Right lung (tissue), 2 donors: ENCODE measurements at regions not wholly inside any gene's neighbourhood (a gene's known extent, or its start where the extent isn't known, plus 50 kb on each side); places are given as distances from the start of the nearest gene placed in this dataset.
"Not testable (repeated sequence)": the region's sequence is repeated elsewhere in the genome, so short reads cannot be mapped to it uniquely, and the experiment has no call there.

Experiments used
- DNase-seq, 2 donors: peaks; one replicate each; pipeline ENCODE4 v3.0.0-alpha.2; 2013

- DNase-seq = not testable (repeated sequence)
These were observed 203.8 kb upstream of the ZNF519 start for GRCh38 chr18:14336017-14336416.

DNA sequence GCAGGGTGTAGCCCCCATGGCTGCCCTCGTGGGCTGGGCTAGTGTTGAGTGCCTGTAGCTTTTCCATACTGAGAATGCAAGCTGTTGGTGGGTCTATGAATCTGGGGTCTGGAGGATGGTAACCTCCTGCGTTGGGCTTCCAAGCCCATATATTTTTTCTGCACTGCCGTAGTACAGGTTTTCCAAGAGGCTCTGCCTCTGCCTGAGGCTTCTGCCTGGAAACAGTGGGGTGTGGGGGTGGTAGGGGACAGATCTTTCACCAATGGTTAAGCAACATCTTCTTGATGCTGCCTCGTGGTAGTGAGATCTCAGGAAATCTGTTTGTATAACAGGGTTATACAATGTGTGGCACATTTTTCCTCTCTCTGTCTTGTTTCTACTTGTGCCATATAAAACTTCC lies 189.0 kb upstream of the ZNF519 start:
- DNase-seq = not testable (repeated sequence)

DNA sequence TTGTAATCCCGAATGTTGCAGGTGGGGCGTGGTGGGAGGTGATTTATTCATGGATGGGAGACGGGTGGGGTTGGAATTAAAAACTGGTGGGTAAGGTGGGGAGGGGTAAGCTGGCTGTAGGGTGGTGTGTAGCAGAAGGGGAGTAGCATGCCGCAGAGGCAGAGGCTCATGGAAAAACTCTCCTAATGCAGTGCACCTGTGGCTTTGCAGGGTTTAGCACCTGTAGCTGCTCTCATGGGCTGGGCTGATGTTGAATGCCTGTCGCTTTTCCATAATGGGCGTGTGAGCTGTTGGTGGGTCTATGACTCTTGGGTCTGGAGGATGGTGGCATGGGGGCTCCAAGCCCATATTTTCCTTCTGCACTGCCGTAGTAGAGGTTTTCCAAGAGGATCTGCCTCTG lies 169.0 kb upstream of the ZNF519 start:
- not testable (repeated sequence) for DNase-seq

DNA sequence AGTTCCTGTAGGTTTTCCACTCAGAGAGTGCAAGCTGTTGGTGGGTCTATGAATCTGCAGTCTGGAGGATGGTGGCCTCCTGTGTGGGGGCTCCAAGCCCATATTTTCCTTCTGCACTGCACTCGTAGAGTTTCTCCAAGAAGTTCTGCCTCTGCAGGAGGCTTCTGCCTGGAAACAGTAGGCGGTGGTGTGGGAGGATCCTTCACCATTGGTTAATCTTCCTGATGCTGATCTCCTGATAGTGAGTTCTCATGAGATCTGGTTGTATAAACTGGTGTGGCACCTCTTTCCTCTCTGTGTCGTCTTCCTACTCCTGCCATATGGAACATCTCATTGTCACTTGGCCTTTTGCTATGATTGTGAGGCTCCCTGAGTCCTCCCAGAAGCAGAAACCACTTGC lies 162.8 kb upstream of the ZNF519 start:
- not testable (repeated sequence) for DNase-seq

GRCh38 chr18:14285053-14285452 lies 152.8 kb upstream of the ZNF519 start:
- DNase-seq = no peak

GRCh38 chr18:14275391-14275790 lies 143.2 kb upstream of the ZNF519 start:
- not testable (repeated sequence) for DNase-seq

- not testable (repeated sequence) for DNase-seq
These were observed 133.6 kb upstream of the ZNF519 start for GRCh38 chr18:14265637-14266410.

DNA sequence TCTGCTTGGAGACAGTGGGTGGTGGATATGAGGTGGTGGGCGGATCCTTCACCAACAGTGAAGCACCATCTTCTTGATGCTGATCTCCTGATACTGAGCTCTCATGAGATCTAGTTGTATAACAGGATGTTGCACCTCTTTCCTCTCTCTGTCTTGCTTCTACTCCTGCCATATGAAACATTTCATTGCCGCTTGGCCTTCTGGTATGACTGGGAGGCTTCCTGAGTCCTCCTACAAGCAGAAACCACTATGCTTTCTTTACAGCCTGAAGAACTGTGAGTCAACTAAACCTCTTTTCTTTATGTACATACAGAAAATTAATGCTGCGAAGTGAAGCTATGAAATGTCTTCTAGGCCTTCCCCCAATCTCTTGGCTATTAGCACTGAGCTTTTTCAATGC lies 130.6 kb upstream of the ZNF519 start:
- DNase-seq = not testable (repeated sequence)

DNA sequence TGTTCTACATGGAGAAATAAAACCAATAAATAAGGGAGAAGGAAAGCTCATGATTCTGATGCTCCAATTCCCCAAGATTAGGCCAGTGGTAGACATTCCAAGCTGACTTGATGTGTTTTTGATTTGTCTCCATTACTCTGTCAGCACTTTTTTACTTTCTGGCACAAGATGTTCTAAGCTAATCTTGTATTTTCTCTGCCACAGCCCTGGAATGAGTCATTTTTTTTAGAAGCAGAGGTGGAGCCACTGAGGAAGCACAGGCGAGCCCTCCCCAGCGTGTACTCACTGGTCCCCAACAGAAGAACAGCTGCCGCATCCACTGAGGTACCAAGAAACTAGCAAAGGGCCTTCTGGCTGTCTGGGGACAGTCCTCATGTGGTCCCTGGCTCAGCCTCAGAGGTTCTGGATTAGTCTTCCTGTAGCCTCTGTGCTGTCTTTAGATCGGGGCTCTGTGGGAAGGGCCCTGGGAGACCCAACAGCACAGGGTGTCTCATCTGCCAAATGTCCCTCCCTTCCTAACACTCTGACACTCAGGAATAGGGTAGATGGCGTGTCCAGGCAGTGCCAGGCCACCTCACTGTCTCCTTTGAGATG lies 117.9 kb upstream of the ZNF519 start:
- DNase-seq = not testable (repeated sequence)

GRCh38 chr18:14239224-14239623 lies 107.0 kb upstream of the ZNF519 start:
- DNase-seq = not testable (repeated sequence)

DNA sequence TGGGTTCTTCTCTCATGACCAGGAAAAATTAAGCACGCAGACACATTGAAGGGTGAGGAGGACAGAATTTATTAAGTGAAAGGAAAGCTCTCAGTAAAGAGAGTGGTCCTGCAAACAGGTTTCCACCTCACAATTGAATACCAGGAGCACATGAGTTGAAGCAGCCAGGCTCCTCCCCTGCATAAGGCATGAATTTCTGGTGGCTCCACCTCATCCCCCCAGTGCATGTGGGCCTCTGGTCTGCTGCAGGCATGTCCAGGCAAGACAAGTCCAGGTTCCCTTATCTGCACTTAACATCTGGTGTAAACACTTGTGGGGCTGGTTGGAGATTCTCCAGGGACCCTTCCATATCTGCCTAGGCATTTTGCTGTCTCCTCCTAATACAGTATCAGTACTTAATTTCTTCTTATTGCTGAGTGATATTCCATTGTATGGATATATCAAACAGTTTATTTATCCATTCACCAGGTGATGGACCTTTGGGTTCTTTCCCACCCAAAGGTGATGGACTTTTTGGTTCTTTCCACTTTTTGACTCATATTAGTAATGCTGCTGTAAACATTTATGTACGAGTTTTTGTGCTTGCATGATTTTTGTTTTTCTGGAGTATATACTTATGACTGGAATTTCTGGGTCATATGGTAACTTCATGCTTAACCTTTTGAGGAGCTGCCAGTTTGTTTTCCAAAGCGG lies 104.3 kb upstream of the ZNF519 start:
- not testable (repeated sequence) for DNase-seq

GRCh38 chr18:14225286-14225679 lies 93.0 kb upstream of the ZNF519 start:
- not testable (repeated sequence) for DNase-seq

DNA sequence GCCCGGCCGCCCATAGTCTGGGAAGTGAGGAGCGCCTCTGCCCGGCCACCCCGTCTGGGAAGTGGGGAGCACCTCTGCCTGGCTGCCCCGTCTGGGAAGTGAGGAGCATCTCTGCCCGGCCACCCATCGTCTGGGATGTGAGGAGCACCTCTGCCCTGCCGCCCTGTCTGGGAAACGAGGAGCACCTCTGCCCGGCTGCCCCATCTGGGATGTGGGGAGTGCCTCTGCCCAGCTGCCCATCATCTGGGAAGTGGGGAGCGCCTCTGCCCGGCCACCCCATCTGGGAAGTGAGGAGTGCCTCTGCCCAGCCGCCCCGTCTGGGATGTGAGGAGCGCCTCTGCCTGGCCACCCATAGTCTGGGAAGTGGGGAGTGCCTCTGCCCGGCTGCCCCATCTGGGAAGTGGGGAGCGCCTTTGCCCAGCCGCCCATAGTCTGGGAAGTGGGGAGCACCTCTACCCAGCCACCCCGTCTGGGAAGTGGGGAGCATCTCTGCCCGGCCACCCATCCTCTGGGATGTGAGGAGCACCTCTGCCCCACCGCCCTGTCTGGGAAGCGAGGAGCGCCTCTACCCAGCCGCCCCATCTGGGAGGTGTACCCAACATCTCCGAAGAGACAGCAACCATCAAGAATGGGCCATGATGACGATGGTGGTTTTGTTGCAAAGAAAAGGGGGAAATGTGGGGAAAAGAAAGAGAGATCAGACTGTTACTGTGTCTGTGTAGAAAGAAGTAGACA lies 92.5 kb upstream of the ZNF519 start:
- not testable (repeated sequence) for DNase-seq

DNA sequence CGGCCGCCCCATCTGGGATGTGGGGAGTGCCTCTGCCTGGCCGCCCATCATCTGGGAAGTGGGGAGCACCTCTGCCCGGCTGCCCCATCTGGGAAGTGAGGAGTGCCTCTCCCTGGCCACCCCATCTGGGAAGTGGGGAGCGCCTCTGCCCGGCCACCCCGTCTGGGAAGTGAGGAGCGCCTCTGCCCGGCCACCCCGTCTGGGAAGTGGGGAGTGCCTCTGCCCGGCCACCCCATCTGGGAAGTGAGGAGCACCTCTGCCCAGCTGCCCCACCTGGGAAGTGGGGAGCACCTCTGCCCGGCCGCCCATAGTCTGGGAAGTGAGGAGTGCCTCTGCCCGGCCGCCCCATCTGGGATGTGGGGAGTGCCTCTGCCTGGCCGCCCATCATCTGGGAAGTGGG lies 91.7 kb upstream of the ZNF519 start:
- DNase-seq = not testable (repeated sequence)

GRCh38 chr18:14223231-14223822 lies 91.1 kb upstream of the ZNF519 start:
- DNase-seq = not testable (repeated sequence)

DNA sequence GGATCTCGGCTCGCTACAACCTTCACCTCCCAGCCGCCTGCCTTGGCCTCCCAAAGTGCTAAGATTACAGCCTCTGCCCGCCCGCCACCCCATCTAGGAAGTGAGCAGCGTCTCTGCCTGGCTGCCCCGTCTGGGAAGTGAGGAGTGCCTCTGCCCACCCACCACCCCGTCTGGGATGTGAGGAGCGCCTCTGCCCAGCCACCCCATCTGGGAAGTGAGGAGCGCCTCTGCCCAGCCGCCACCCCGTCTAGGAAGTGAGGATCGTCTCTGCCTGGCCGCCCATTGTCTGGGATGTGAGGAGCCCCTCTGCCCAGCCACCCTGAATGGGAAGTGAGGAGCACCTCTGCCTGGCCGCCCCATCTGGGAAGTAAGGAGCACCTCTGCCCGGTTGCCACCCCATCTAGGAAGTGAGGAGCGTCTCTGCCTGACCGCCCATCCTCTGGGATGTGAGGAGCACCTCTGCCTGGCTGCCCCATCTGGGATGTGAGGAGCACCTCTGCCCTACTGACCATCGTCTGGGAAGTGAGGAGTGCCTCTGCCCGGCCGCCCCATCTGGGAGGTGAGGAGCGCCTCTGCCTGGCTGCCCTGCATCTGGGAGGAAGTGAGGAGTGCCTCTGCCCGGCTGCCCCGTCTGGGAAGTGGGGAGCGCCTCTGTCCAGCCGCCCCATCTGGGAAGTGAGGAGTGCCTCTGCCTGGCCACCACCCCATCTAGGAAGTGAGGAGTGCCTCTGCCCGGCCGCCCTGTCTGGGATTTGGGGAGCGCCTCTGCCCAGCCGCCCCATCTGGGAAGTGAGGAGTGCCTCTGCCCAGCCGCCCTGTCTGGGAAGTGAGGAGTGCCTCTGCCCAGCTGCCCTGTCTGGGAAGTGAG lies 90.4 kb upstream of the ZNF519 start:
- DNase-seq = not testable (repeated sequence)

DNA sequence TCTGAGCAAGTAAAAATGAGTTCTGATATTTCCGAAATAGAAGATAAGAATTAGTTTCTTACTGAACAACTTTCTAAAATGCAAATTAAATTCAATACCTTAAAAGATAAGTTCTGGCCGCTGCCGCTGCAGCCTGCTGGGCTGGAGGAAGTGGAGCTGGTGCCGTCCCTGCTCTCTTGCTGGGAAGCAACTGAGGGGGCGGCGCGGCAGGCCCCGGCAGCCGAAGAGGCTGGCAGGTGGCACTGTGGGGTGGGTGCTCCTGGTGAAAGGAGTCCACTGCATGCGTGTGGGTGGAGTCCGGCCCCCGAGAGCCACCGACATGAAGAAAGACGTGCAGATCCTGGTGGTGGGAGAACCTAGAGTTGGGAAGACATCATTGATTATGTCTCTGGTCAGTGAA lies 89.5 kb upstream of the ZNF519 start:
- DNase-seq = no peak

- DNase-seq = not testable (repeated sequence)
These were observed 83.7 kb upstream of the ZNF519 start for GRCh38 chr18:14215952-14216351.

DNA sequence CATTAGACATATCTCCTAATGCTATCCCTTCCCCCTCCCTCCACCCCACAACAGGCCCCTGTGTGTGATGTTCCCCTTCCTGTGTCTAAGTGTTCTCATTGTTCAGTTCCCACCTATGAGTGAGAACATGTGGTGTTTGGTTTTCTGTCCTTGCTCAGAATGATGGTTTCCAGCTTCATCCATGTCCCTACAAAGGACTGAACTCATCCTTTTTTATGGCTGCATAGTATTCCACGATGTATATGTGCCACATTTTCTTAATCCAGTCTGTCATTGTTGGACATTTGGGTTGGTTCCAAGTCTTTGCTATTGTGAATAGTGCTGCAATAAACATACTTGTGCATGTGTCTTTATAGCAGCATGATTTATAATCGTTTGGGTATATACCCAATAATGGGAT lies 71.2 kb upstream of the ZNF519 start:
- DNase-seq = not testable (repeated sequence)

DNA sequence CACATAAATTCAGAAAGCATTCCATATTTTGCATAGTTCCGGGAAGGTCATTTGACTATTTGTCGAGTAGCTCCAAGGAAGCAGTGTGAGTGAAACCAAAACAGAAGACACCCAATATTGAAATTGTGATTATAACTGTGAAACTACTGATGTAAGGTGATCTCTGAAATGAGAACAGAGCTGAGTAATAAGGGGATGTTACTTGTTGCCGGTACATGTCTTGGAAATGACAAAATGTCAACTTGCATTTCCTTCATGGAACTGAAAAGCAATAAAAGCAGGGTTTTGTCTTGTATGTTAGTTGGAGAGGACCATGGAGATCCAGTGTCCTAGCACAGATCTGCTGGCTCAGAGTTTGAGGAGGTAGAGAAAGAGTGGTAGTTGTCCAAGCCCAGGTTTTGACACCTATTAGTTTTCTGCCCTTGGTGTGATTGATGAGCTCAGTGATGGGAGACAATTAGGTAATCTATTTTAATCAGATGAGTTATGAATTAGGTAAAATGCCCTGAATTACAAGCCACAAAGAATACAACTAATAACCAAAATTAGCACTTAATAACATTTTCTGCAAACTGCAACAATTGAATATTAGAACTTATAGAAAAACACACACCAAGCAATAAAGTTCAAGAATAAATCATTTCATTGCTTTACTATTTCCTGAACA lies 58.7 kb upstream of the ZNF519 start:
- not testable (repeated sequence) for DNase-seq
